ENCODE measurements at regions not wholly inside any gene's neighbourhood (a gene's known extent, or its start where the extent isn't known, plus 50 kb on each side); places are given as distances from the start of the nearest gene placed in this dataset.

DNA sequence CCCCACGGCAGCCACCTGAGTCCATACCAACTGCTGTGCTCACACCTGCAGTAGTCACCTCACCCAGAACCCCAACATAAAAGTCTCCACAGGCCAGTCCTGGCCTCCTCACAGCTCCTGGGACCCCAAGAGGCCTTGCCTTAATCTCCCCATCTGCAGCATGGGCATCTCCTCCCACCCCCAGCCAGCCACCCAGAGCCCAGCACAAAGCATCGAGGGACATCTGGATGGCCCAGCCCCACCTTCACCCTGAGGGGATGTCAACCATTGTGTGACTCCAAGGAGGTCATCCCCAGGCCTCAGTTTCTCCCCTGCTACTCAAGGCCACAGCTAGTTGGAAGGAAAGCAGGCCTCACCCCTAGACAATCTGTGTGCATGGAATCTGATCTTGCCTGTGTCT lies 1775.3 kb downstream of the TP53TG3F start:
- TF ChIP-seq, protein P1, sequence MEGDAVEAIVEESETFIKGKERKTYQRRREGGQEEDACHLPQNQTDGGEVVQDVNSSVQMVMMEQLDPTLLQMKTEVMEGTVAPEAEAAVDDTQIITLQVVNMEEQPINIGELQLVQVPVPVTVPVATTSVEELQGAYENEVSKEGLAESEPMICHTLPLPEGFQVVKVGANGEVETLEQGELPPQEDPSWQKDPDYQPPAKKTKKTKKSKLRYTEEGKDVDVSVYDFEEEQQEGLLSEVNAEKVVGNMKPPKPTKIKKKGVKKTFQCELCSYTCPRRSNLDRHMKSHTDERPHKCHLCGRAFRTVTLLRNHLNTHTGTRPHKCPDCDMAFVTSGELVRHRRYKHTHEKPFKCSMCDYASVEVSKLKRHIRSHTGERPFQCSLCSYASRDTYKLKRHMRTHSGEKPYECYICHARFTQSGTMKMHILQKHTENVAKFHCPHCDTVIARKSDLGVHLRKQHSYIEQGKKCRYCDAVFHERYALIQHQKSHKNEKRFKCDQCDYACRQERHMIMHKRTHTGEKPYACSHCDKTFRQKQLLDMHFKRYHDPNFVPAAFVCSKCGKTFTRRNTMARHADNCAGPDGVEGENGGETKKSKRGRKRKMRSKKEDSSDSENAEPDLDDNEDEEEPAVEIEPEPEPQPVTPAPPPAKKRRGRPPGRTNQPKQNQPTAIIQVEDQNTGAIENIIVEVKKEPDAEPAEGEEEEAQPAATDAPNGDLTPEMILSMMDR (IDR thresholded peaks at IDR 0.05) = no peak
- TF ChIP-seq POLR2AphosphoS5 (IDR thresholded peaks at IDR 0.05) = no peak
- no peak for TF ChIP-seq POLR2A (IDR thresholded peaks at IDR 0.05)

Measured in prostate gland (tissue), 2 donors.